ENCODE measurements at regions not wholly inside any gene's neighbourhood (a gene's known extent, or its start where the extent isn't known, plus 50 kb on each side); places are given as distances from the start of the nearest gene placed in this dataset.

DNA sequence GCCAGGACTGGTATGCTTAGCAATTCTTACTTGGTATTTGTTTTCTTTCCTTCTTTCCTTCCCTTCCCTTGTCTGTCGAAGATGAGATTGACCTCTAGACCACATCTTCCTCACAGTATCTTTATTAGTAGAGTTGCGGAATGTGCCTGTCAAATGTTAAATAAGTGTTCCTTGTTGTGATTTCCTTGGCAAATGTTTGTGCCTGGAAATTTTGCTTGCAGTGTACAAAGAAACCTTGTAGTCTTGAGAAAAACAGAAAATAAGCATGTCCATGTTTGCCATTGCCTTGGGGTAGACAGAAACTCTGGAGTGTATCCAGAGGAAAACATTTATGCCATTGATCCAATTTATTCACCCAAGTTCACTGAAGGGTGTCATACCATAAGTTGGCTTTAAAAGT, 79.5 kb upstream of the ZNF385D start:
- H3K4me3 ChIP-seq = no peak overlapping the region
- DNase-seq = no peak
- H3K27ac ChIP-seq (replicated peaks) = no peak overlapping the region
- no peaks in the 10 kb centered on the region for H3K36me3 ChIP-seq
- intact Hi-C loops (cut with micrococcal nuclease) = no loop called here
- no peaks in the 10 kb centered on the region for H3K9me3 ChIP-seq (replicated peaks)
- no peaks in the 10 kb centered on the region for H3K27me3 ChIP-seq (ENCODE audit: low read depth)
- TF ChIP-seq, protein P1, sequence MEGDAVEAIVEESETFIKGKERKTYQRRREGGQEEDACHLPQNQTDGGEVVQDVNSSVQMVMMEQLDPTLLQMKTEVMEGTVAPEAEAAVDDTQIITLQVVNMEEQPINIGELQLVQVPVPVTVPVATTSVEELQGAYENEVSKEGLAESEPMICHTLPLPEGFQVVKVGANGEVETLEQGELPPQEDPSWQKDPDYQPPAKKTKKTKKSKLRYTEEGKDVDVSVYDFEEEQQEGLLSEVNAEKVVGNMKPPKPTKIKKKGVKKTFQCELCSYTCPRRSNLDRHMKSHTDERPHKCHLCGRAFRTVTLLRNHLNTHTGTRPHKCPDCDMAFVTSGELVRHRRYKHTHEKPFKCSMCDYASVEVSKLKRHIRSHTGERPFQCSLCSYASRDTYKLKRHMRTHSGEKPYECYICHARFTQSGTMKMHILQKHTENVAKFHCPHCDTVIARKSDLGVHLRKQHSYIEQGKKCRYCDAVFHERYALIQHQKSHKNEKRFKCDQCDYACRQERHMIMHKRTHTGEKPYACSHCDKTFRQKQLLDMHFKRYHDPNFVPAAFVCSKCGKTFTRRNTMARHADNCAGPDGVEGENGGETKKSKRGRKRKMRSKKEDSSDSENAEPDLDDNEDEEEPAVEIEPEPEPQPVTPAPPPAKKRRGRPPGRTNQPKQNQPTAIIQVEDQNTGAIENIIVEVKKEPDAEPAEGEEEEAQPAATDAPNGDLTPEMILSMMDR (IDR thresholded peaks at IDR 0.05; ENCODE audit: borderline replicate concordance) = no peak
- H3K4me1 ChIP-seq = no peaks in the 10 kb centered on the region

DNA sequence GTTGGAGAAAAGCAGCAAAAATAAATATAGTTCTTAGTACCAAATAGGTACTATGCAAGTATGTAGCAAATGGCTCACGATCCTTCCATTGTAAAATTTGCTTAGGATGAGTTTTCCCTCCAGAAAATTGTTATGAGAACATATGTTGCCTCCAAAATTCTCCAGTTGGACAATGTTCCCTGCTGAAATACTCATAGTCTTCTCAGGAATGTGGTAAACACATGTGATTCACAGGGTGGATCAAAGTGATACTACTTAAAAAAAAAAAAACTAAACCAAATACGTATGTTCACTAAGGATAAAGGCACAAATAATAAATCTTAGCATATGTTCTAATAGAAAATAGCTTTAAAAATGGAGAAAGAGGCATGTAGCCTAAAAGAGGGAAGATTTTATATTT, 84.3 kb upstream of the ZNF385D start:
- H3K27ac ChIP-seq (replicated peaks) = no peak overlapping the region
- no peak for DNase-seq
- H3K4me1 ChIP-seq = peaks cover 10% of the 10 kb centered on the region
- no peak overlapping the region for H3K4me3 ChIP-seq
- TF ChIP-seq, protein P1 (IDR thresholded peaks at IDR 0.05; ENCODE audit: borderline replicate concordance) = no peak
- H3K9me3 ChIP-seq (replicated peaks) = no peaks in the 10 kb centered on the region
- no peaks in the 10 kb centered on the region for H3K27me3 ChIP-seq (ENCODE audit: low read depth)
- intact Hi-C loops (cut with micrococcal nuclease) = no loop called here
- no peaks in the 10 kb centered on the region for H3K36me3 ChIP-seq

DNA sequence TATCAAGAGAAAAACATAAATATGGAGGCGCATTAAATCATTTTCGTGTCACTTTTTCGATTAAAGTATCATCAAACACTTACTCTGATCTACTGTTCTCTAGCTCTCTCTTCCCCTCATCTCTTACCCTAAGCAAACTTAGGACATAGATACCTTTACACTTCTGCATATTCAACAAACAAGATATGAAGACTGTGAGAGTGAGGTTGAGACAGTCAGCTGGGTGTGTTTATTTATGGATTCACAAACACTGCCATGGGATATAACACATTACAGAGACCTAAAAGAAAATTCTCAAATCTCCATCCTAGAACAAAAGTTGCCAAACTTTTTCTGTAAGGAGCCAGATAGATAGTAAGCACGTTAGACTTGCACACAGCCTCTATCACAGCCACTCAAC, 85.2 kb upstream of the ZNF385D start:
- TF ChIP-seq, protein P1 (IDR thresholded peaks at IDR 0.05; ENCODE audit: borderline replicate concordance) = no peak
- no peaks in the 10 kb centered on the region for H3K36me3 ChIP-seq
- no peak overlapping the region for H3K4me3 ChIP-seq
- no peak overlapping the region for H3K27ac ChIP-seq (replicated peaks)
- H3K9me3 ChIP-seq (replicated peaks) = no peaks in the 10 kb centered on the region
- no peaks in the 10 kb centered on the region for H3K27me3 ChIP-seq (ENCODE audit: low read depth)
- peaks cover 10% of the 10 kb centered on the region for H3K4me1 ChIP-seq
- intact Hi-C loops (cut with micrococcal nuclease) = no loop called here
- DNase-seq = no peak

DNA sequence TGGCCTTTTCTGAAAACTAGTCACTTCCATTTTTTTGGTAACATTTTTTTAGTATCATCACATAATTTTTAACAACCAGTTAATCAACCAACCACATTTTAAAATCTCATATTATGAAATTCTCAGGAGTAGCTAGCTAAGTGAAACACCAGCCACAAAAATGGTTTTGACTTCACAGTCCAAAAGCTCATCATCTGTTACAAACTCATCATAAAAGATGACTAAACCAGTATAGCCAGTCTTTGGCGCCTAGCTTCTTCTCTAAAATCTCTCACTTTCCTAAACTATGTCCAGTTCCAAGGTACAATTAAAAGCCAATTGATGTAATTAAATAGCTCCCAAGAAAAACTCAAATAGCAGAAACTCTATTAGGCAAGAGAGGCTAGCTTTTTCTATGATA, 88.2 kb upstream of the ZNF385D start:
- TF ChIP-seq, protein P1 (IDR thresholded peaks at IDR 0.05; ENCODE audit: borderline replicate concordance) = no peak
- no peak for DNase-seq
- Histone ChIP-seq H3K9me3 (replicated peaks) (no peaks in the 10 kb centered on the region), H3K27ac (replicated peaks) (peak overlapping the region; percentile 69), H3K36me3 (no peaks in the 10 kb centered on the region), H3K4me3 (no peak overlapping the region), H3K27me3 (ENCODE audit: low read depth) (no peaks in the 10 kb centered on the region), H3K4me1 (peaks cover 10% of the 10 kb centered on the region)
- intact Hi-C loops (cut with micrococcal nuclease) = no loop called here

DNA sequence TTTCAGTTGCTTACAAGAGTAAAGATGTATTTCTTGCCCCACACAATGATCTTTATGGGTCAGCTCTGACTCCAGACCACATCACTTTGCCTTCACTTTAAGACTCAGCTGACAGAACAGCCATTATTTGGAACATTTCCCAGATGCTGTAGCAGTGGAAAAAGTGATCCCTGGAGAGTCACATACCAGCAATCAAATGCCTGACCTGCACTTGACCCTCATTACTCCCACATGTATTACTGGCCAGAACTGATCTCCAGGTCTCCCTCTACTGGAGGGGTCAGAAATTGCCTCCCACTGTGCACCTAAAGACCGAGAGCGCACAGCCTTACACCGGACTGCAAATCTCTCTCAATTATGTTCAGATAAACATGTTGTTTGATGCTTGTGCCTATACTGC, 88.6 kb upstream of the ZNF385D start:
- Histone ChIP-seq H3K27ac (replicated peaks) (peak overlapping the region; percentile 69), H3K4me3 (no peak overlapping the region), H3K36me3 (no peaks in the 10 kb centered on the region), H3K4me1 (peaks cover 10% of the 10 kb centered on the region), H3K9me3 (replicated peaks) (no peaks in the 10 kb centered on the region), H3K27me3 (ENCODE audit: low read depth) (no peaks in the 10 kb centered on the region)
- peak; percentile 15 for DNase-seq
- intact Hi-C loops (cut with micrococcal nuclease) = no loop called here
- TF ChIP-seq, protein P1 (IDR thresholded peaks at IDR 0.05; ENCODE audit: borderline replicate concordance) = peak; percentile 72

DNA sequence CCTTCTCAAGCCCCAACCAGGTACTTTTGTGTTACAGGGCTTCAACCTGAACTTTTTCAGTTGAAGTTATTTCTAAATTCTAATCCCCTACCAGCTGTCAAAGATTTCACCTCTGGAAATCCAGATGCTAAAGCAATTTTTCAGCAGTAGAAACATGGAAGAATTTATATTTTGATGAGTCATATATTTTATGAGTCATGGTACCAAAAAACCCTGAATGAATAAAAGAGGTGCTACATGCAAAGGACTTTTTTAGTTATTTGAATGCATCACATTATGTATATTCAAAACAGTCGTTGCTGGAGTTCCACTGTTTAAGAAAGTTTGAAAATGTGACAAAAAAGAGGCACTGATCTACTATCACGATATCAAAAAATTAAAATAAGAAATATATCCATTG, 96.0 kb upstream of the ZNF385D start:
- Histone ChIP-seq H3K4me3 (no peak overlapping the region), H3K27me3 (ENCODE audit: low read depth) (no peaks in the 10 kb centered on the region), H3K4me1 (no peaks in the 10 kb centered on the region), H3K36me3 (no peaks in the 10 kb centered on the region), H3K27ac (replicated peaks) (no peak overlapping the region), H3K9me3 (replicated peaks) (no peaks in the 10 kb centered on the region)
- TF ChIP-seq, protein P1 (IDR thresholded peaks at IDR 0.05; ENCODE audit: borderline replicate concordance) = no peak
- DNase-seq = no peak
- intact Hi-C loops (cut with micrococcal nuclease) = no loop called here

All from left ventricle myocardium inferior (tissue), 1 donor.